ENCODE measurements at regions not wholly inside any gene's neighbourhood (a gene's known extent, or its start where the extent isn't known, plus 50 kb on each side); places are given as distances from the start of the nearest gene placed in this dataset.

DNA sequence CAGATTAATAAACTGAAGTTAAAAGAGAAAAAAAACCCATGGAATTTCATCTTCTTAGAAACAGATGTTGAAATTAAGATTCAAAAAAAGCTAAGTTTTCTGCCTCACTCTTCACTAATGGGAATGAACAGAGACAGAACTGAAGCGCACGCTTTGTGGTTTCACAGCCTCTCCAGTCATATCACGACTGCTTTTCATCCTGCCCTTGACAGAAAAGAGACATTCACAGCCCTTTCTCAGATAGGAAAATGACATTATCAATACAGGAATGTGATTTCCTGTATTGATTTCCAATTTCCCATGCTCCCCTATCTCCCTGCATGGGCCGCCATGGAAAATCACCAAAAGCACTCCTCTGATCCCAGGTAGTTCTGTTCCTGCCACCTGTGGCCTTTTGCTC lies 108.2 kb downstream of the PFKFB3 start:
- TF ChIP-seq CTCF (IDR thresholded peaks at IDR 0.05 in 4 of 5, conservative IDR thresholded peaks at IDR 0.05 in 1 of 5): no peak
- no peak for TF ChIP-seq POLR2A (IDR thresholded peaks at IDR 0.05)

Measured in gastrocnemius medialis (tissue), 4 donors.